Breast epithelium (tissue), 3 donors: ENCODE measurements at regions not wholly inside any gene's neighbourhood (a gene's known extent, or its start where the extent isn't known, plus 50 kb on each side); places are given as distances from the start of the nearest gene placed in this dataset.

ENCODE experiments used
- CTCF ChIP-seq, 3 donors: fragments of 450-650 bp; IDR thresholded peaks; one replicate each; pipeline ENCODE4 v1.5.1; 2016 to 2017; ENCODE audit warnings: antibody characterized with exemption in 3 of 3, mild to moderate bottlenecking in 3 of 3, moderate library complexity in 3 of 3
- POLR2A ChIP-seq: fragments of 450-650 bp; IDR thresholded peaks from one replicate; pipeline ENCODE4 v1.6.1; 2016; ENCODE audit warnings: antibody characterized with exemption, mild to moderate bottlenecking, moderate library complexity
- POLR2AphosphoS5 ChIP-seq, 3 donors: sonication (generic); formaldehyde crosslinking; IDR thresholded peaks; one replicate each; pipeline ENCODE4 v1.6.1; 2017; ENCODE audit warnings: antibody characterized with exemption in 3 of 3

- TF ChIP-seq POLR2AphosphoS5 (IDR thresholded peaks at IDR 0.05) (no peak), POLR2A (no peak), CTCF (IDR thresholded peaks at IDR 0.05) (no peak)
Observed at GRCh38 chr5:20044460-20044859, 56.5 kb upstream of the CDH18 start.
